ENCODE measurements at regions not wholly inside any gene's neighbourhood (a gene's known extent, or its start where the extent isn't known, plus 50 kb on each side); places are given as distances from the start of the nearest gene placed in this dataset.

GRCh38 chr4:1463088-1463926, 57.1 kb upstream of the NKX1-1 start:
- no peak for TF ChIP-seq RAD21 (CRISPR knock-in tag; conservative IDR thresholded peaks at IDR 0.05 in 1 of 2, IDR thresholded peaks at IDR 0.05 in 1 of 2)
- no peak for TF ChIP-seq ARHGAP35 (IDR thresholded peaks at IDR 0.05; ENCODE audit: partially characterized antibody)
- TF ChIP-seq CTCF (IDR thresholded peaks at IDR 0.05 in 2 of 3, conservative IDR thresholded peaks at IDR 0.05 in 1 of 3; ENCODE audit: insufficient read depth in 2 of 3, low read depth in 1 of 3, low read length in 3 of 3): no peak

All from K562 (cell line).